NCI-H146 (cell line): ENCODE measurements at regions not wholly inside any gene's neighbourhood (a gene's known extent, or its start where the extent isn't known, plus 50 kb on each side); places are given as distances from the start of the nearest gene placed in this dataset.
A peak's percentile ranks its signal among the peaks of the same experiment; 100 is the strongest.

ENCODE experiments used
- DNase-seq: peaks from one replicate; lab custom pipeline; 2025; lab: John Stamatoyannopoulos, UW

GRCh38 chr7:16060502-16060901, 360.8 kb downstream of the CRPPA start:
- peak; percentile 1 for DNase-seq

DNA sequence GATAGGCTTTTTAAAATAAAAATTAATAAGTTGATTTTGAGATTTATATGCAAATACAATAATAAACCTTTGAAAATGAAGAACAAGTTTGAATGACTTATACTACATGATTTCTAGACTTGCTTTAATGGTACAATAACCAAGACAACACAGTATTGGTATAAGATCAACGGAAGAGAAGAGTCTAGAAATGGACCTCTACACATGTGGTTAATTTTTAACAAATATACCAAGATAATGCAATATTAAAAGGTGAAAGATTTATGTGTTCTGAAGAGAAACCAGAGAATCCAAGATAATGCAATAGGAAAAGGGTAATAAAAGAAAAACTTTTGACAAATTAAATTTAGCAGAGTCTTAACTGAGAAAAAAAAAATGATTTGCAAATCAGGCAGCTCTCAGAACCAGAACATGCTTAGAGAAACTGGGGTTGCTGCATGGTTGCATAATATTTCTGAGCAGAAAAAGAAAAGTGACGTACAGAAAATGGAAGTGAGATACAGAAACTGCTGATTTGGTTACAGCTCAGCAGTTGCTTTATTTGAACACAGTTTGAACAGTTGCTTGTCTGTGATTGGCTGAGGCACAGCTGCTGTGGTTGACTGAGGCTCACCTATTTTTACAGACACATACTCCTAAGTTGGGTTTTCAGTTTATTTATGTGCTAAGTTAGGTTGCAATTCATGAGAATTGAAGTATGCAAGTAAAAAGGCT, 365.9 kb downstream of the CRPPA start:
- no peak for DNase-seq

GRCh38 chr7:16051561-16052255, 365.2 kb upstream of the MEOX2 start:
- DNase-seq: no peak

DNA sequence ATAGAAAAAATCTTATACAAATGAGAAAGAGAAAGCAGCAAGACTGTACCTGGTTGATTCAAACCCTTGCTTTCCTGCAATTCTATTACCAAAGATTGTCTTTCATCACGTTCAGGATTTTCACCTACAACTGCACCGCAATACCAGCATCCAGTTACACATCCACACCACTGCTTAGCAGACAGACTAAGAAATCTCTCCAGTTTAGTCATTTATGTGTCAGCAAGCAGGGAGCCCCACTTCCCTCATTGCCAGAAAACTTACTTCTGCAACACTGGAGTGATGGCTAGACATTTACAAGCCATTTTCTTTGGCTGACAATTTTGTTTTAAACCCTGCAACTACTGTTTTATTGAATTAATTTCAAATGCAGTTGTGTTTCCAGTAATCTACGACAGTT, 359.6 kb upstream of the MEOX2 start:
- DNase-seq: no peak

DNA sequence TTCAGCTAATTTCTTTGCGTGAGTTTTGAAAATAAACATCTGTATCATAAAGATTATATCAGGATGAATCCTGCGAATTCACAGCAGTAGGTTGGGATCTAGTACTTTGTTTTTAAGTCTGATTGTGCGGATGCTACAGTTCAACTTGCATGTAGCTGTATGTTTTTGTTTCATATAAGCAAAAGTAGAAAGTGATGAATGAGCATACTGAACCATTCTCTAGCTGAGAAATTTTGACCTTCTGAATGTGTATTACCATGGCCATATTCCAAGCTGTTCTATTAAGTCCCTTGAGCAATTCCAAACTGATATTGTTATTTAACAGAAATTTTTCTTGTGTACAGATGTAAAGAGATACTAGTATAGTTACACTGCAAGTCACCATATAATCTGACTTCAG, 358.8 kb upstream of the MEOX2 start:
- DNase-seq: no peak

- no peak for DNase-seq
These were observed 358.2 kb upstream of the MEOX2 start for GRCh38 chr7:16044645-16045044.

DNA sequence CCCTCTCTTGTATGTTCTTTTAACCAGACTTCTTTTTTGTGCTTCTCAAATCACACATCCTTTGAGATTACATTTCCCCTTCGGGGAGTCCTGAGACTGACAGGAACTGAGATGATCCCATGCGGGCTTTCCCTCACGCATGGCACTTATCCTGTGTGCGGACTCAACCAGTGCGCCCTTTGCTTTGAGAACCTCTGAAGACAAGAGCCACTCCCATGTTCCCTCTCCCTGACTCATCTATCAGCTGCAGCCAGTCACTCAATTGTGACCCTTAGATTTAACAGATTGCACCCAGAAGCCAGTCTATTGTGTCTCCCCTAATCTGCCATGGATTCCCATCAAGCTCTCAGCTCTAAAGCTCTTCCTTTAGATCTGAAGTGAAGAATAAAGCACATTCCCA, 353.9 kb upstream of the MEOX2 start:
- no peak for DNase-seq

- no peak for DNase-seq
These were observed 352.4 kb upstream of the MEOX2 start for GRCh38 chr7:16038906-16039305.

GRCh38 chr7:16035392-16035791, 348.9 kb upstream of the MEOX2 start:
- DNase-seq: no peak

DNA sequence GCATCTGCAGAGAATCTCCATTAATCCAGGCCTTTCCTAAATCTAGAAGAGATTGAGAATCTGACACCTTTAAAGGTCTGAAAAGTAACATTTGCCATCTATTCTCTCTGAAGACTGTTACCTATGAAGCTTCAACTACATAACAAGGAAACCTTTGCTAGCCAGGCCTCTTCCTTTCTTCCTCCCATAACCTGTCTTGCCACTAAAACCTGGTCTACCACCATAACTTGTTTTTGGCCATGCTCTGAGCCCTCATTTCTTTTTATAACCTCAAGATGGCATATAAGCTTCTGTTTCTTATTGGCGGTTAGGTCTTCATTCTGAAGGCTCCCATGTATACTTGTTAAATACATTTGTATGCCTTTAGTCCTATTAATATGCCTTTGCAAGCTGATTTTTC, 348.4 kb upstream of the MEOX2 start:
- no peak for DNase-seq

DNA sequence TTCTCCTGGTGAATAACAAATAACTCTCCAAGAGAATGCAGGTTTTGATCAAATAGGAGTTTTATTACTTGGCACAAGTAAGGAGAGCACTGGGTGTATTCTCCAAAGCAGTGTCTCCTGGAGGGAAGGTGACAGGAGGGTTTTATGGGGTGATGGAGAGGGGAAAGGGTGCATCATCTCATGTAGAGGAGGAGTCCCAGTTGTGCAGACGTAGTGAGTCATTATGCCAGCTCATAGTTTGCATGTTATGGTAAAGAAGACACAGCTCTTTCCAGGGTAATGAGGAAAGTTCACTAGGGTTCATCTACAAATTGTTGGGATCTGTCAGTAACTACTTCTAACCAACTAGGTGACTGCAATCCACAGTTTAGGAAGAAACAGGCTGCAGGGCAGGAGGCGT, 347.9 kb upstream of the MEOX2 start:
- DNase-seq: no peak

DNA sequence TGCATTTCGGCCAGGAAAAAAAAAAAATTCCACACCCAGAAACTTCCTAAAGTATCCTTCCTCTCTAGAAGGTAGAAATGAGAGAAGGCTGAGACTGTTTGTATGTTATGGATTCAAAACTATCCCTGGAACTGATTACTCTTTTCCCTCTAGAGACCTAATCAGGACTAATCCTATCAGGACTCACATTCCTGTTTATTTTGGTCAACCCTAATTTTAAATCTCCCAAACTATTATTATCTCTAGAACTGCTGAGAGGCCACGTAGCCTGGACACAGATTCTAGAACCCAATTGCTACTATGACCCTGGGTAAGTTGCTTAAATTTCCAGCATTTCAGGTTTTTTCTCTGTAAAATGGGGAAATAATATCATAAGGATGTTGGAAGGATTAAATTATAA, 346.8 kb upstream of the MEOX2 start:
- DNase-seq: no peak

GRCh38 chr7:16028636-16029035, 342.2 kb upstream of the MEOX2 start:
- DNase-seq: no peak

GRCh38 chr7:16028103-16028502, 341.6 kb upstream of the MEOX2 start:
- no peak for DNase-seq

DNA sequence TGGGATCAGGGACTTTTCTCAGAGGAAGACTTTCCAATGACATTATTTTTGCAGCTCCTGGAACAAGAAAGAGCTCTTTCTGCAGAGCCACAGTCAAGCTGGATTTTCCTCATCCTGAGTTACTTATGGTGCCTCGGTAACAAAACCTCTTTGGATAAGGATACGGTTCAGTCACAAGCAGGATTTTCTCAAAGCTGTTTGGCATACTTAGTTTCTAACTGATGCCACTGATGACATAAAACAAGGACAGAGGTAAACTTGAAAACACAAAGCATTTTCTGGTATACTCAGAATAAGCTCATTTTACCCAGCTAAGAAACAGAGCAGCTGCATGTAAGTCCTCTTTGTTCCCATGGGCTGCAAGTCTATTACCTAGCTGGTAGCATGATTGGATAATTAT, 340.9 kb upstream of the MEOX2 start:
- DNase-seq: peak; percentile 68

- DNase-seq: peak; percentile 18
These were observed 340.0 kb upstream of the MEOX2 start for GRCh38 chr7:16026253-16027020.

DNA sequence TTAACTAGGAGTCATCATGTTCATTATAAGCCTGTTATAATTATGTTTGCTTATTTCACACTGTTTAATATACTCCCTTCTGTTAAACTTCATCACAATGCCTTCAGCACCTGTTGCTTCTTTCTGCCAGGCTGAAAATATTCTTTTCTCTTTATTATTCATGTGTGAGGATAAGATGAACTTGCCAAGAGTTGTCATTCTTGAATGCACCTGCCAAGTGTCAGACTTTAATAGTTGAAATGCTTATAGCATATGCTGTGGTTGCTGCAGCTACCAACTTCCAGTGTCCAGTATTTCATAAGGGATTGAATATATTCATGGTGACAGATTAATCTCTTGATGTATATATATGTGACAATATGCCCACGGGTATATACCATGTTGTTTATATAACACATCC, 339.2 kb upstream of the MEOX2 start:
- DNase-seq: peak; percentile 55

GRCh38 chr7:16023503-16023902, 337.0 kb upstream of the MEOX2 start:
- DNase-seq: no peak

- no peak for DNase-seq
These were observed 336.6 kb upstream of the MEOX2 start for GRCh38 chr7:16023046-16023445.

DNA sequence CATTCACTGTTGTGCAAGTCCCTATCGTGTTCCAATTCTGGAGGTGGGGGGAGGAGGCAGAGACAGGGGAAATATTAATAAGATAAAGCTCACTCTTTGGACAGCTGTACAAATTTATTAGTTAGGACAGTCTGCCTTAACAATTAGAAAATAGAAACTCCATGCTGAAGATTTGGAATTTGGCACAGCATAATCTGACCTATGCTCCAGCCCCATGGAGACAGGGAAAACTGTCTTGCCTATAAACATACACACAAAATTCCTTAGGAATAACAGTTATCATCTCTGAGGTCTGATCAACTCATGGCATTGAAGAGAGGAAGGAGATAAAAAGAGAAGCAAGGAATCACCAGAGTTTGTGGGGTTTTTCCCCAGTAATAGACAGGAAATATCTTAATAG, 335.4 kb upstream of the MEOX2 start:
- DNase-seq: no peak

GRCh38 chr7:16015981-16016380, 329.5 kb upstream of the MEOX2 start:
- no peak for DNase-seq

- no peak for DNase-seq
These were observed 327.5 kb upstream of the MEOX2 start for GRCh38 chr7:16014031-16014430.

DNA sequence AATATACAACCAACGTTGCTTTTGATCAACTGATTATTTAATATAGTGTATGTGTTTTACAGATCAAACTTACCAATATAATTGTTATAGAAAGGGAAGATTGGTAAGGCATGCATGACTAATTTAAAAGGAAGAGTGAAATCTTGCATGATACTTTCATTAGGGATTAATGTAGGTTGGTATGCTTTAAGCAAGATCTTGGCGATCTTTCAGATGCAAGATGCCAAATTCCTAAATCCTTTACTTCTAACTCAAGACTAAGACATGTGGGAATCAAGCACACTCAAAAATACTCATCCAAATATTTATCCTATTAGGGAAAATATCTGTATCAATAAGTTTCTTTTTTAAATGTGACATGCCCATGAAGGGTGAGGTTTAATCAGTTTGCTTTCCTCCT, 321.4 kb upstream of the MEOX2 start:
- no peak for DNase-seq
